HCT116 (cell line): ENCODE measurements at regions not wholly inside any gene's neighbourhood (a gene's known extent, or its start where the extent isn't known, plus 50 kb on each side); places are given as distances from the start of the nearest gene placed in this dataset.
A peak's percentile ranks its signal among the peaks of the same experiment; 100 is the strongest.

Experiments
- ATAC-seq: fragments of 200-7000 bp; cut with Tn5 transposase; 2 replicates; pipeline ENCODE4 v1.9.1; 2020; ENCODE audit warnings: mild to moderate bottlenecking, moderate library complexity
- BruUV-seq: library from RNA; stranded (reverse); fragments of 400-500 nt; replicated peaks from 2 replicates; lab custom pipeline; 2021; lab: Mats Ljungman, UMichigan
- CTCF ChIA-PET: fragments of 300-600 bp; sonication (Branson Sonifier 250); formaldehyde crosslinking; loops from one replicate; lab custom pipeline; 2021; ENCODE audit warnings: antibody characterized with exemption; lab: Charles Lee
- POLR2A ChIA-PET: fragments of 300-600, 350-600 bp; sonication (Branson Sonifier 250); formaldehyde crosslinking; loops from one replicate; lab custom pipeline; 2021; ENCODE audit warnings: antibody characterized with exemption; lab: Charles Lee
- RAD21 ChIA-PET, 2 experiments: fragments of 300-600 bp; sonication (Branson Sonifier 250); formaldehyde crosslinking; loops; one replicate each; lab custom pipeline; 2023; ENCODE audit warnings: low total read pairs in 2 of 2; ENCODE audit not compliant: uncharacterized antibody in 2 of 2, unreplicated experiment in 2 of 2, low non-redundant PET in 1 of 2; lab: Charles Lee
- DNase-seq: peaks from one replicate; pipeline ENCODE4 v3.0.0-alpha.2; 2010; ENCODE audit warnings: low read depth, low spot score
- H2AFZ ChIP-seq: fragments of 200-600 bp; shearing (Covaris generic), sonication (generic); 2 replicates; pipeline ENCODE4 v1.6.1; 2017; ENCODE audit warnings: low read depth, mixed run types, mixed read lengths, antibody characterized with exemption, low read length; ENCODE audit not compliant: poor library complexity, severe bottlenecking
- H3K27ac ChIP-seq: 2 replicates; pipeline ENCODE4 v1.5.1; 2012; ENCODE audit warnings: low read depth, low read length
- H3K27me3 ChIP-seq: fragments of 200-600 bp; sonication (generic); 2 replicates; pipeline ENCODE4 v1.6.1; 2016; ENCODE audit warnings: mixed run types, low read length, mixed read lengths; ENCODE audit not compliant: insufficient read depth
- H3K36me3 ChIP-seq, 2 experiments: fragments of 200-500 bp in 1 of 2; fragments of 200-600 bp in 1 of 2; sonication (Bioruptor generic) in 1 of 2; sonication (generic) in 1 of 2; 2 replicates each; pipeline versions ENCODE4 v1.5.1 to v1.6.1; 2014 to 2016; ENCODE audit warnings: low read length in 2 of 2, inconsistent platforms in 1 of 2, mixed read lengths in 1 of 2, mixed run types in 1 of 2; ENCODE audit not compliant: insufficient read depth in 2 of 2, control insufficient read depth in 1 of 2
- H3K4me1 ChIP-seq, 2 experiments: fragments of 200-600 bp in 1 of 2; sonication (generic) in 1 of 2; 2 replicates each; pipeline versions ENCODE4 v1.5.1 to v1.6.1; 2012 to 2017; ENCODE audit warnings: low read length in 2 of 2, inconsistent platforms in 1 of 2, mild to moderate bottlenecking in 1 of 2, mixed read lengths in 1 of 2, mixed run types in 1 of 2, moderate library complexity in 1 of 2; ENCODE audit not compliant: insufficient read depth in 2 of 2, control insufficient read depth in 1 of 2
- H3K4me2 ChIP-seq: fragments of 200-600 bp; sonication (generic); 2 replicates; pipeline ENCODE4 v1.6.1; 2017; ENCODE audit warnings: mixed run types, low read length, mixed read lengths
- H3K4me3 ChIP-seq, 2 experiments: fragments of 200-600 bp in 1 of 2; sonication (generic) in 1 of 2; replicated peaks in 1 of 2; 2 replicates each; pipeline ENCODE4 v1.5.1; 2011 to 2016; ENCODE audit warnings: low read length in 2 of 2, control low read depth in 1 of 2, low read depth in 1 of 2, mild to moderate bottlenecking in 1 of 2, mixed read lengths in 1 of 2, mixed run types in 1 of 2
- H3K79me2 ChIP-seq: fragments of 200-600 bp; sonication (generic); 2 replicates; pipeline ENCODE4 v1.6.1; 2017; ENCODE audit warnings: mild to moderate bottlenecking, mixed run types, low read length, moderate library complexity, mixed read lengths; ENCODE audit not compliant: insufficient read depth
- H3K9ac ChIP-seq: fragments of 200-600 bp; sonication (generic); 2 replicates; pipeline ENCODE4 v1.6.1; 2016; ENCODE audit warnings: low read length, mixed read lengths
- H3K9me2 ChIP-seq: fragments of 200-600 bp; sonication (generic), shearing (Covaris generic); 2 replicates; pipeline ENCODE4 v1.6.1; 2017; ENCODE audit warnings: mixed run types, mild to moderate bottlenecking, moderate library complexity; ENCODE audit not compliant: insufficient read depth
- H3K9me3 ChIP-seq, 2 experiments: fragments of 200-500 bp in 1 of 2; fragments of 200-600 bp in 1 of 2; sonication (Bioruptor generic) in 1 of 2; sonication (generic) in 1 of 2; 2 replicates each; pipeline ENCODE4 v1.6.1; 2014 to 2017; ENCODE audit warnings: low read length in 2 of 2, mixed read lengths in 2 of 2, inconsistent platforms in 1 of 2, low read depth in 1 of 2, mild to moderate bottlenecking in 1 of 2, mixed run types in 1 of 2, moderate library complexity in 1 of 2; ENCODE audit not compliant: control insufficient read depth in 1 of 2, insufficient read depth in 1 of 2
- H4K20me1 ChIP-seq: fragments of 200-600 bp; sonication (generic), shearing (Covaris generic); 2 replicates; pipeline ENCODE4 v1.6.1; 2017; ENCODE audit warnings: mixed run types, mild to moderate bottlenecking, moderate library complexity; ENCODE audit not compliant: insufficient read depth
- CBX3 ChIP-seq: IDR thresholded peaks from 2 replicates; pipeline ENCODE4 v1.6.1; 2012; ENCODE audit warnings: low read depth
- CEBPB ChIP-seq: IDR thresholded peaks from 2 replicates; pipeline ENCODE4 v1.6.1; 2012; ENCODE audit warnings: low read depth
- CTCF ChIP-seq, 3 experiments: fragments of 200-600 bp in 1 of 3; sonication (generic) in 1 of 3; IDR thresholded peaks in 2 of 3; conservative IDR thresholded peaks in 1 of 3; 2 replicates each; pipeline ENCODE4 v1.5.1; 2012 to 2017; ENCODE audit warnings: low read depth in 2 of 3, low read length in 2 of 3, antibody characterized with exemption in 1 of 3, borderline replicate concordance in 1 of 3, control low read depth in 1 of 3, mild to moderate bottlenecking in 1 of 3, mixed read lengths in 1 of 3, mixed run types in 1 of 3, moderate library complexity in 1 of 3; ENCODE audit not compliant: insufficient read depth in 1 of 3
- ELF1 ChIP-seq: IDR thresholded peaks from 2 replicates; pipeline ENCODE4 v1.6.1; 2012; ENCODE audit warnings: low read depth, borderline replicate concordance
- EZH2phosphoT487 ChIP-seq: fragments of 200-600 bp; IDR thresholded peaks from 2 replicates; pipeline ENCODE4 v1.6.1; 2018; ENCODE audit warnings: antibody characterized with exemption, borderline replicate concordance
- FOSL1 ChIP-seq: IDR thresholded peaks from 2 replicates; pipeline ENCODE4 v1.6.1; 2012; ENCODE audit warnings: low read depth
- MAX ChIP-seq: IDR thresholded peaks from 2 replicates; pipeline ENCODE4 v1.6.1; 2012
- POLR2A ChIP-seq: IDR thresholded peaks from 2 replicates; pipeline ENCODE4 v1.7.0; 2011; ENCODE audit warnings: borderline replicate concordance; ENCODE audit not compliant: insufficient read depth, insufficient read length; ENCODE audit errors: extremely low read depth
- POLR2AphosphoS5 ChIP-seq: IDR thresholded peaks from 2 replicates; pipeline ENCODE4 v1.6.1; 2011; ENCODE audit warnings: mild to moderate bottlenecking, low read depth, low read length, moderate library complexity
- RAD21 ChIP-seq: IDR thresholded peaks from 2 replicates; pipeline ENCODE4 v1.6.1; 2012; ENCODE audit warnings: low read depth, mild to moderate bottlenecking
- REST ChIP-seq: IDR thresholded peaks from 2 replicates; pipeline ENCODE4 v1.6.1; 2012; ENCODE audit warnings: low read depth
- SIN3A ChIP-seq: IDR thresholded peaks from 2 replicates; pipeline ENCODE4 v1.6.1; 2012; ENCODE audit warnings: low read depth
- SP1 ChIP-seq: IDR thresholded peaks from 2 replicates; pipeline ENCODE4 v1.6.1; 2012; ENCODE audit warnings: low read depth
- TCF7L2 ChIP-seq: IDR thresholded peaks from 2 replicates; pipeline ENCODE4 v1.7.0; 2011; ENCODE audit warnings: borderline replicate concordance, inconsistent platforms; ENCODE audit not compliant: insufficient read depth, insufficient read length; ENCODE audit errors: extremely low read depth
- ZBTB33 ChIP-seq: IDR thresholded peaks from 2 replicates; pipeline ENCODE4 v1.6.1; 2011; ENCODE audit warnings: mild to moderate bottlenecking, low read length, moderate library complexity; ENCODE audit not compliant: insufficient replicate concordance; ENCODE audit errors: extremely low read depth
- ZNF274 ChIP-seq: fragments of 200-500 bp; sonication (Bioruptor generic); IDR thresholded peaks from 2 replicates; pipeline ENCODE4 v1.6.1; 2014; ENCODE audit warnings: mild to moderate bottlenecking, low read depth, low read length, inconsistent platforms
- intact Hi-C: fragments of 100-400 bp; cut with micrococcal nuclease; formaldehyde crosslinking; loops from 2 replicates; pipeline ENCODE4 v1.10.0; 2022

GRCh38 chr6:26200918-26201721, 113.9 kb downstream of the HFE start:
- intact Hi-C loops = loop anchor here (5.0 kb wide), 1 partner anchor 111 kb away; no protein-coding TSS in a partner anchor

More at GRCh38 chr6:26200918-26201721, 113.9 kb downstream of the HFE start:
- no peaks in the 10 kb centered on the region for H3K9me2 ChIP-seq
- H3K9ac ChIP-seq = no peak overlapping the region
- no peak for TF ChIP-seq SP1
- no peak for TF ChIP-seq FOSL1
- TF ChIP-seq ZNF274 = no peak
- no peak for TF ChIP-seq CBX3
- TF ChIP-seq TCF7L2 = no peak
- no peak for TF ChIP-seq ELF1
- no peak for TF ChIP-seq RAD21
- TF ChIP-seq ZBTB33 = no peak
- TF ChIP-seq CTCF (IDR thresholded peaks at IDR 0.05 in 2 of 3, conservative IDR thresholded peaks at IDR 0.05 in 1 of 3; ENCODE audit: borderline replicate concordance in 1 of 3, insufficient read depth in 1 of 3, low read depth in 2 of 3, low read length in 2 of 3) = no peak
- TF ChIP-seq SIN3A = no peak
- TF ChIP-seq EZH2phosphoT487 = no peak
- TF ChIP-seq POLR2AphosphoS5 = no peak
- no peak for TF ChIP-seq MAX
- no peak for TF ChIP-seq POLR2A
- TF ChIP-seq CEBPB = no peak
- TF ChIP-seq REST = no peak
- BruUV-seq = no TSS peak
- H3K4me1 ChIP-seq = peaks cover 21 to 51% of the 10 kb centered on the region in 2 experiments
- H2AFZ ChIP-seq = no peak overlapping the region
- H3K27ac ChIP-seq = peak overlapping the region; percentile 98; the same call in 1 of the 2 replicates
- H3K27me3 ChIP-seq = no peaks in the 10 kb centered on the region
- no peak overlapping the region for H3K4me3 ChIP-seq
- CTCF ChIA-PET = no interaction called here
- DNase-seq (no peak), ATAC-seq (no peak)
- no peaks in the 10 kb centered on the region for H3K36me3 ChIP-seq
- H3K9me3 ChIP-seq = no peaks in the 10 kb centered on the region
- RAD21 ChIA-PET = no interaction called here
- no peaks in the 10 kb centered on the region for H4K20me1 ChIP-seq
- POLR2A ChIA-PET = interaction anchor here (8.5 kb wide), 1 partner anchor 43 kb away, joined by 179 read pairs; a partner anchor contains a TSS
- H3K79me2 ChIP-seq = 0 out of 2 replicates have a peak, but pooled peaks cover 7% of the 10 kb centered on the region
- no peak overlapping the region for H3K4me2 ChIP-seq
